ENCODE measurements at regions not wholly inside any gene's neighbourhood (a gene's known extent, or its start where the extent isn't known, plus 50 kb on each side); places are given as distances from the start of the nearest gene placed in this dataset.

GRCh38 chr12:98227162-98227561, 288.2 kb upstream of the TMPO start:
- no peak overlapping the region for H3K4me3 ChIP-seq (replicated peaks in 1 of 3; ENCODE audit: low read depth in 2 of 3, low read length in 3 of 3)
- no peaks in the 10 kb centered on the region for H3K9me3 ChIP-seq (replicated peaks in 1 of 2; ENCODE audit: control insufficient read depth in 1 of 2, insufficient read depth in 1 of 2, low read length in 2 of 2)
- no peak overlapping the region for H3K27ac Mint-ChIP-seq
- no peak overlapping the region for H3K9ac ChIP-seq (ENCODE audit: insufficient read depth, low read length, poor library complexity, severe bottlenecking)
- no peaks in the 10 kb centered on the region for H3K36me3 ChIP-seq (replicated peaks in 1 of 2; ENCODE audit: control insufficient read depth in 1 of 2, insufficient read depth in 2 of 2, low read length in 2 of 2)
- no peak overlapping the region for H3K4me2 ChIP-seq (replicated peaks; ENCODE audit: extremely low read depth, low read length, poor library complexity, severe bottlenecking)
- H3K4me1 ChIP-seq (ENCODE audit: control insufficient read depth in 1 of 2, insufficient read depth in 2 of 2, low read length in 2 of 2): no peaks in the 10 kb centered on the region
- peak; percentile 66 for TF ChIP-seq CTCF (IDR thresholded peaks at IDR 0.05)
- no peaks in the 10 kb centered on the region for H3K9me3 Mint-ChIP-seq
- H3K27ac ChIP-seq (ENCODE audit: low read depth in 1 of 2, low read length in 2 of 2): no peak overlapping the region
- H3K79me2 ChIP-seq (ENCODE audit: insufficient read depth, low read length): no peaks in the 10 kb centered on the region
- no peaks in the 10 kb centered on the region for H3K27me3 ChIP-seq (ENCODE audit: control insufficient read depth in 2 of 2, insufficient read depth in 2 of 2, low read length in 2 of 2)
- no CpG with 5 or more reads among the region's 6 CpGs for WGBS (ENCODE audit: insufficient coverage)
- intact Hi-C loops (cut with micrococcal nuclease): no loop called here
- no peak for DNase-seq
- H4K20me1 ChIP-seq (ENCODE audit: insufficient read depth, low read length): no peaks in the 10 kb centered on the region
- H3K36me3 Mint-ChIP-seq: no peaks in the 10 kb centered on the region
- no peak overlapping the region for H2AFZ ChIP-seq (ENCODE audit: insufficient read depth, low read depth, low read length, poor library complexity, severe bottlenecking)
- H3K4me1 Mint-ChIP-seq: no peaks in the 10 kb centered on the region
- H3K27me3 Mint-ChIP-seq (ENCODE audit: low read depth in 3 of 3): peaks cover 0 to 5% (median 4%) of the 10 kb centered on the region in 3 donors
- no peak overlapping the region for H3K4me3 Mint-ChIP-seq

- no peaks in the 10 kb centered on the region for H3K36me3 ChIP-seq (replicated peaks in 1 of 2; ENCODE audit: control insufficient read depth in 1 of 2, insufficient read depth in 2 of 2, low read length in 2 of 2)
- Mint-ChIP-seq H3K36me3 (no peaks in the 10 kb centered on the region), H3K4me3 (no peak overlapping the region), H3K4me1 (no peaks in the 10 kb centered on the region), H3K27ac (no peak overlapping the region), H3K9me3 (no peaks in the 10 kb centered on the region), H3K27me3 (ENCODE audit: low read depth in 3 of 3) (peaks cover 0 to 5% (median 0%) of the 10 kb centered on the region in 3 donors)
- H3K27ac ChIP-seq (ENCODE audit: low read depth in 1 of 2, low read length in 2 of 2): no peak overlapping the region
- no peak overlapping the region for H3K4me3 ChIP-seq (replicated peaks in 1 of 3; ENCODE audit: low read depth in 2 of 3, low read length in 3 of 3)
- intact Hi-C loops (cut with micrococcal nuclease): no loop called here
- 51% methylated on average over 3 of the region's 8 CpGs for WGBS (ENCODE audit: insufficient coverage)
- no peaks in the 10 kb centered on the region for H3K79me2 ChIP-seq (ENCODE audit: insufficient read depth, low read length)
- DNase-seq: no peak
- H3K9ac ChIP-seq (ENCODE audit: insufficient read depth, low read length, poor library complexity, severe bottlenecking): no peak overlapping the region
- H3K4me1 ChIP-seq (ENCODE audit: control insufficient read depth in 1 of 2, insufficient read depth in 2 of 2, low read length in 2 of 2): no peaks in the 10 kb centered on the region
- no peaks in the 10 kb centered on the region for H4K20me1 ChIP-seq (ENCODE audit: insufficient read depth, low read length)
- no peaks in the 10 kb centered on the region for H3K9me3 ChIP-seq (replicated peaks in 1 of 2; ENCODE audit: control insufficient read depth in 1 of 2, insufficient read depth in 1 of 2, low read length in 2 of 2)
- H2AFZ ChIP-seq (ENCODE audit: insufficient read depth, low read depth, low read length, poor library complexity, severe bottlenecking): no peak overlapping the region
- H3K4me2 ChIP-seq (replicated peaks; ENCODE audit: extremely low read depth, low read length, poor library complexity, severe bottlenecking): no peak overlapping the region
- no peak for TF ChIP-seq CTCF (IDR thresholded peaks at IDR 0.05)
- H3K27me3 ChIP-seq (ENCODE audit: control insufficient read depth in 2 of 2, insufficient read depth in 2 of 2, low read length in 2 of 2): no peaks in the 10 kb centered on the region
Observed at GRCh38 chr12:98228683-98229539, 286.5 kb upstream of the TMPO start.
